NCI-H446 treated with DMSO at 0.1 percent for 48 hours (cell line): ENCODE measurements at regions not wholly inside any gene's neighbourhood (a gene's known extent, or its start where the extent isn't known, plus 50 kb on each side); places are given as distances from the start of the nearest gene placed in this dataset.
A peak's percentile ranks its signal among the peaks of the same experiment; 100 is the strongest.

ENCODE experiments used
- DNase-seq: peaks from one replicate; lab custom pipeline; 2025; lab: John Stamatoyannopoulos, UW

GRCh38 chr10:71045936-71046335 lies 157.6 kb upstream of the PCBD1 start:
- no peak for DNase-seq

GRCh38 chr10:71046747-71047146 lies 158.4 kb upstream of the PCBD1 start:
- DNase-seq = no peak

- DNase-seq = no peak
Measured at GRCh38 chr10:71048971-71049615, 160.7 kb upstream of the PCBD1 start.

GRCh38 chr10:71049994-71050393 lies 161.6 kb upstream of the PCBD1 start:
- DNase-seq = no peak

GRCh38 chr10:71052076-71052660 lies 160.2 kb upstream of the UNC5B start:
- DNase-seq = no peak

- DNase-seq = no peak
Measured at GRCh38 chr10:71052708-71053107, 159.7 kb upstream of the UNC5B start.

- no peak for DNase-seq
Measured at GRCh38 chr10:71053169-71053895, 159.0 kb upstream of the UNC5B start.

GRCh38 chr10:71058308-71058707 lies 154.1 kb upstream of the UNC5B start:
- no peak for DNase-seq

GRCh38 chr10:71059054-71059818 lies 153.1 kb upstream of the UNC5B start:
- DNase-seq = peak; percentile 41

GRCh38 chr10:71059943-71060342 lies 152.4 kb upstream of the UNC5B start:
- no peak for DNase-seq

GRCh38 chr10:71060476-71061426 lies 151.6 kb upstream of the UNC5B start:
- DNase-seq = no peak

GRCh38 chr10:71061472-71061871 lies 150.9 kb upstream of the UNC5B start:
- no peak for DNase-seq

GRCh38 chr10:71062156-71062555 lies 150.2 kb upstream of the UNC5B start:
- DNase-seq = no peak

GRCh38 chr10:71063401-71063800 lies 149.0 kb upstream of the UNC5B start:
- no peak for DNase-seq

- no peak for DNase-seq
Measured at GRCh38 chr10:71064413-71065118, 147.8 kb upstream of the UNC5B start.

GRCh38 chr10:71065659-71066058 lies 146.7 kb upstream of the UNC5B start:
- DNase-seq = no peak

GRCh38 chr10:71066600-71066999 lies 145.8 kb upstream of the UNC5B start:
- no peak for DNase-seq

GRCh38 chr10:71067098-71067740 lies 145.2 kb upstream of the UNC5B start:
- no peak for DNase-seq

GRCh38 chr10:71068861-71069271 lies 143.5 kb upstream of the UNC5B start:
- peak; percentile 12 for DNase-seq
